Mesenchymal stem cell (in vitro differentiated cells and primary cell): ENCODE measurements at regions not wholly inside any gene's neighbourhood (a gene's known extent, or its start where the extent isn't known, plus 50 kb on each side); places are given as distances from the start of the nearest gene placed in this dataset.

ENCODE experiments used
- DNase-seq: peaks from one replicate; pipeline ENCODE4 v3.0.0-alpha.2; 2013
- H2AFZ ChIP-seq: one replicate; pipeline ENCODE4 v1.6.1; 2013; ENCODE audit warnings: low read depth, mild to moderate bottlenecking, control low read depth, inconsistent platforms, low read length, moderate library complexity
- H2AK5ac ChIP-seq: 2 replicates; pipeline ENCODE4 v1.6.1; 2013; ENCODE audit warnings: low read length, moderate library complexity, mild to moderate bottlenecking, inconsistent platforms; ENCODE audit not compliant: severe bottlenecking
- H2BK120ac ChIP-seq: one replicate; pipeline ENCODE4 v1.6.1; 2013; ENCODE audit warnings: low read depth, mild to moderate bottlenecking, inconsistent platforms, low read length, moderate library complexity
- H2BK12ac ChIP-seq, 2 experiments: one replicate each; pipeline ENCODE4 v1.6.1; 2013; ENCODE audit warnings: inconsistent platforms in 2 of 2, low read length in 2 of 2, mild to moderate bottlenecking in 2 of 2, moderate library complexity in 2 of 2, control low read depth in 1 of 2
- H2BK15ac ChIP-seq: one replicate; pipeline ENCODE4 v1.6.1; 2013; ENCODE audit warnings: mild to moderate bottlenecking, low read depth, inconsistent platforms; ENCODE audit not compliant: poor library complexity, severe bottlenecking
- H2BK5ac ChIP-seq: 2 replicates; pipeline ENCODE4 v1.6.1; 2013; ENCODE audit warnings: low read depth, mild to moderate bottlenecking, low read length, control low read depth, inconsistent platforms; ENCODE audit not compliant: poor library complexity, severe bottlenecking
- H3K14ac ChIP-seq, 2 experiments: one replicate each; pipeline ENCODE4 v1.6.1; 2013; ENCODE audit warnings: inconsistent platforms in 2 of 2, low read length in 2 of 2, control low read depth in 1 of 2, mild to moderate bottlenecking in 1 of 2, moderate library complexity in 1 of 2
- H3K18ac ChIP-seq, 2 experiments: one replicate each; pipeline ENCODE4 v1.6.1; 2013; ENCODE audit warnings: inconsistent platforms in 2 of 2, low read length in 2 of 2, control low read depth in 1 of 2, low read depth in 1 of 2, mild to moderate bottlenecking in 1 of 2
- H3K23ac ChIP-seq, 2 experiments: one replicate each; pipeline ENCODE4 v1.6.1; 2013; ENCODE audit warnings: inconsistent platforms in 2 of 2, low read length in 2 of 2, mild to moderate bottlenecking in 2 of 2, moderate library complexity in 2 of 2, control low read depth in 1 of 2
- H3K27ac ChIP-seq: 2 replicates; pipeline ENCODE4 v1.5.1; 2013; ENCODE audit warnings: mild to moderate bottlenecking, moderate library complexity, low read length, control low read depth, inconsistent platforms; ENCODE audit not compliant: poor library complexity, severe bottlenecking
- H3K27me3 ChIP-seq, 2 experiments: 2 replicates each; pipeline versions ENCODE4 v1.6.1 to v1.7.0; 2013; ENCODE audit warnings: low read length in 2 of 2, mild to moderate bottlenecking in 2 of 2, moderate library complexity in 2 of 2, control low read depth in 1 of 2, inconsistent platforms in 1 of 2; ENCODE audit not compliant: control insufficient read depth in 1 of 2, insufficient read depth in 1 of 2
- H3K36me3 ChIP-seq, 2 experiments: 2 replicates each; pipeline versions ENCODE4 v1.6.1 to v1.7.0; 2013; ENCODE audit warnings: low read length in 2 of 2, control low read depth in 1 of 2, inconsistent platforms in 1 of 2, low read depth in 1 of 2, mild to moderate bottlenecking in 1 of 2; ENCODE audit not compliant: insufficient read depth in 2 of 2, control insufficient read depth in 1 of 2
- H3K4ac ChIP-seq, 2 experiments: one replicate each; pipeline ENCODE4 v1.6.1; 2013; ENCODE audit warnings: inconsistent platforms in 2 of 2, low read length in 2 of 2, mild to moderate bottlenecking in 2 of 2, moderate library complexity in 2 of 2, control low read depth in 1 of 2, low read depth in 1 of 2
- H3K4me1 ChIP-seq: 2 replicates; pipeline ENCODE4 v1.6.1; 2013; ENCODE audit warnings: low read depth, low read length, control low read depth; ENCODE audit not compliant: control insufficient read depth, insufficient read depth
- H3K4me2 ChIP-seq: 2 replicates; pipeline ENCODE4 v1.6.1; 2013; ENCODE audit warnings: low read length, mild to moderate bottlenecking, inconsistent platforms; ENCODE audit not compliant: poor library complexity, severe bottlenecking
- H3K4me3 ChIP-seq, 2 experiments: 2 replicates each; pipeline versions ENCODE4 v1.5.1 to v1.7.0; 2013; ENCODE audit warnings: low read length in 2 of 2, mild to moderate bottlenecking in 2 of 2, control low read depth in 1 of 2, low read depth in 1 of 2; ENCODE audit not compliant: insufficient read depth in 1 of 2
- H3K79me1 ChIP-seq: replicated peaks from 2 replicates; pipeline ENCODE4 v1.6.1; 2013; ENCODE audit warnings: mild to moderate bottlenecking, control low read depth, low read length, inconsistent platforms; ENCODE audit not compliant: poor library complexity, severe bottlenecking
- H3K9ac ChIP-seq: 2 replicates; pipeline ENCODE4 v1.7.0; 2013; ENCODE audit warnings: mild to moderate bottlenecking, low read length, moderate library complexity
- H3K9me3 ChIP-seq: 2 replicates; pipeline ENCODE4 v1.7.0; 2013; ENCODE audit warnings: mild to moderate bottlenecking, low read length; ENCODE audit not compliant: control insufficient read depth
- H4K8ac ChIP-seq: one replicate; pipeline ENCODE4 v1.6.1; 2013; ENCODE audit warnings: inconsistent platforms, mild to moderate bottlenecking, low read length, moderate library complexity
- H4K91ac ChIP-seq: one replicate; pipeline ENCODE4 v1.6.1; 2013; ENCODE audit warnings: mild to moderate bottlenecking, low read length, inconsistent platforms
- WGBS: methylation state at CpG from one replicate; pipeline ENCODE4 v1.1.7; 2013; ENCODE audit warnings: mixed read lengths; 5-methylcytosine and 5-hydroxymethylcytosine counted together

- Histone ChIP-seq H3K9ac (no peak overlapping the region), H2AK5ac (no peak overlapping the region), H3K4me2 (no peak overlapping the region), H3K27ac (no peak overlapping the region), H3K27me3 (peaks cover 10 to 13% of the 10 kb centered on the region in 2 experiments), H2BK15ac (no peak overlapping the region), H4K91ac (no peak overlapping the region), H3K4me3 (no peak overlapping the region), H3K18ac (no peak overlapping the region), H2BK12ac (no peak overlapping the region), H3K4ac (no peak overlapping the region), H3K4me1 (no peaks in the 10 kb centered on the region), H2AFZ (no peak overlapping the region), H4K8ac (no peak overlapping the region), H3K23ac (no peak overlapping the region), H3K14ac (no peak overlapping the region), H3K79me1 (no peaks in the 10 kb centered on the region), H3K9me3 (peaks cover 6% of the 10 kb centered on the region), H2BK5ac (no peak overlapping the region), H3K36me3 (no peaks in the 10 kb centered on the region), H2BK120ac (no peak overlapping the region)
- 97% methylated on average over 5 of the region's 5 CpGs for WGBS
- DNase-seq = no peak
Observed at GRCh38 chr3:72630969-72631344, 217.3 kb downstream of the SHQ1 start.

GRCh38 chr3:72630327-72630968, 217.8 kb downstream of the SHQ1 start:
- no peak overlapping the region for H2AFZ ChIP-seq
- 72% methylated on average over 7 of the region's 8 CpGs for whole genome bisulfite sequencing
- H3K4ac ChIP-seq = no peak overlapping the region
- no peak overlapping the region for H2BK15ac ChIP-seq
- no peak overlapping the region for H3K4me3 ChIP-seq
- no peak overlapping the region for H3K14ac ChIP-seq
- peaks cover 10 to 12% of the 10 kb centered on the region in 2 experiments for H3K27me3 ChIP-seq
- no peak overlapping the region for H2BK5ac ChIP-seq
- H3K27ac ChIP-seq = no peak overlapping the region
- no peak overlapping the region for H4K91ac ChIP-seq
- DNase-seq = no peak
- peaks cover 6% of the 10 kb centered on the region for H3K9me3 ChIP-seq
- no peak overlapping the region for H3K18ac ChIP-seq
- no peaks in the 10 kb centered on the region for H3K79me1 ChIP-seq
- no peak overlapping the region for H3K4me2 ChIP-seq
- no peaks in the 10 kb centered on the region for H3K36me3 ChIP-seq
- no peak overlapping the region for H4K8ac ChIP-seq
- no peak overlapping the region for H3K23ac ChIP-seq
- no peak overlapping the region for H3K9ac ChIP-seq
- H2AK5ac ChIP-seq = no peak overlapping the region
- H3K4me1 ChIP-seq = no peaks in the 10 kb centered on the region
- H2BK12ac ChIP-seq = no peak overlapping the region
- no peak overlapping the region for H2BK120ac ChIP-seq

GRCh38 chr3:72629191-72629631, 219.0 kb downstream of the SHQ1 start:
- no peak overlapping the region for H2AK5ac ChIP-seq
- H3K9ac ChIP-seq = no peak overlapping the region
- no peak overlapping the region for H3K14ac ChIP-seq
- 95% methylated on average over 2 of the region's 3 CpGs for WGBS
- no peak overlapping the region for H3K4ac ChIP-seq
- peaks cover 5 to 6% of the 10 kb centered on the region in 2 experiments for H3K27me3 ChIP-seq
- no peaks in the 10 kb centered on the region for H3K4me1 ChIP-seq
- H3K27ac ChIP-seq = no peak overlapping the region
- H3K79me1 ChIP-seq = no peaks in the 10 kb centered on the region
- no peak overlapping the region for H2BK12ac ChIP-seq
- DNase-seq = no peak
- H4K8ac ChIP-seq = no peak overlapping the region
- H3K18ac ChIP-seq = no peak overlapping the region
- no peak overlapping the region for H4K91ac ChIP-seq
- no peaks in the 10 kb centered on the region for H3K36me3 ChIP-seq
- no peak overlapping the region for H2BK120ac ChIP-seq
- H3K4me3 ChIP-seq = no peak overlapping the region
- no peak overlapping the region for H2AFZ ChIP-seq
- H3K9me3 ChIP-seq = peaks cover 6% of the 10 kb centered on the region
- no peak overlapping the region for H2BK15ac ChIP-seq
- H3K4me2 ChIP-seq = no peak overlapping the region
- no peak overlapping the region for H2BK5ac ChIP-seq
- no peak overlapping the region for H3K23ac ChIP-seq

- H2BK5ac ChIP-seq = no peak overlapping the region
- H3K23ac ChIP-seq = no peak overlapping the region
- H2BK12ac ChIP-seq = no peak overlapping the region
- H3K4me1 ChIP-seq = no peaks in the 10 kb centered on the region
- H2AFZ ChIP-seq = no peak overlapping the region
- H3K27me3 ChIP-seq = peaks cover 0 to 2% of the 10 kb centered on the region in 2 experiments
- no peak overlapping the region for H3K4ac ChIP-seq
- H3K4me3 ChIP-seq = no peak overlapping the region
- H2BK120ac ChIP-seq = no peak overlapping the region
- WGBS = 75% methylated on average over 6 of the region's 6 CpGs
- H3K14ac ChIP-seq = peak overlapping the region in 1 of 2 experiments; percentile 11
- no peak overlapping the region for H4K8ac ChIP-seq
- H4K91ac ChIP-seq = no peak overlapping the region
- no peak overlapping the region for H2BK15ac ChIP-seq
- no peak overlapping the region for H3K27ac ChIP-seq
- no peaks in the 10 kb centered on the region for H3K79me1 ChIP-seq
- DNase-seq = no peak
- no peak overlapping the region for H3K18ac ChIP-seq
- no peaks in the 10 kb centered on the region for H3K36me3 ChIP-seq
- H2AK5ac ChIP-seq = no peak overlapping the region
- peaks cover 6% of the 10 kb centered on the region for H3K9me3 ChIP-seq
- no peak overlapping the region for H3K9ac ChIP-seq
- H3K4me2 ChIP-seq = no peak overlapping the region
Observed at GRCh38 chr3:72628065-72628464, 220.2 kb downstream of the SHQ1 start.
